HEK293T (cell line): ENCODE measurements at regions not wholly inside any gene's neighbourhood (a gene's known extent, or its start where the extent isn't known, plus 50 kb on each side); places are given as distances from the start of the nearest gene placed in this dataset.

Source experiments
- ARNT ChIP-seq: fragments of 450-650 bp; IDR thresholded peaks from 2 replicates; pipeline ENCODE4 v1.6.1; 2017; ENCODE audit warnings: mild to moderate bottlenecking
- BHLHE40 ChIP-seq: fragments of 450-650 bp; IDR thresholded peaks from 2 replicates; pipeline ENCODE4 v1.6.1; 2016; ENCODE audit warnings: mild to moderate bottlenecking, moderate library complexity, borderline replicate concordance
- CTBP1 ChIP-seq: fragments of 450-650 bp; IDR thresholded peaks from 2 replicates; pipeline ENCODE4 v1.6.1; 2016; ENCODE audit warnings: borderline replicate concordance
- LEF1 ChIP-seq: fragments of 450-650 bp; IDR thresholded peaks from 2 replicates; pipeline ENCODE4 v1.6.1; 2017; ENCODE audit warnings: mild to moderate bottlenecking, borderline replicate concordance
- NFRKB ChIP-seq: fragments of 450-650 bp; IDR thresholded peaks from 2 replicates; pipeline ENCODE4 v1.6.1; 2016; ENCODE audit warnings: mild to moderate bottlenecking, moderate library complexity
- SP1 ChIP-seq: fragments of 450-650 bp; IDR thresholded peaks from 2 replicates; pipeline ENCODE4 v1.6.1; 2017
- TARDBP ChIP-seq: fragments of 450-650 bp; IDR thresholded peaks from 2 replicates; pipeline ENCODE4 v1.6.1; 2016

DNA sequence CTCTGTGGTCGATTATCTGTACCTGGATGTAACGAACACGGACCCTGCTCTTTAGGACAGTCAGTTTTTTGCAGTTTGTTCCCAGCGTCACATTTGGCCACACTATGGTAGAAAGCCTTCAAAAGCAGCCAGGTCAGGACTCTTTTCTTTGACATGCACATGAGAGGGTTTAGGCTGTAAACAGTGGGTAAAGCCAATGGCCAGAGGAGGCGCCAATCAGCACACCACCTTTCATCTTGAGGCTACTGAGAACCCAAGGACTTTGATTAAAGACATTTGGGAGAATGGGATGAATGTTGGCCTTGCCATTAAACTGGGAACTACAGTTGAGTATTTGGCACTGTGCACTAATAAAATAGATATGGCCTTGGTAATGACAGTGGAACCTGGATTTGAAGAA lies 225.9 kb downstream of the OXSM start:
- TF ChIP-seq NFRKB = no peak
- TF ChIP-seq LEF1 = no peak
- no peak for TF ChIP-seq SP1
- no peak for TF ChIP-seq TARDBP
- TF ChIP-seq CTBP1 = no peak
- no peak for TF ChIP-seq ARNT
- TF ChIP-seq BHLHE40 = no peak
